AG10803 (cell line): ENCODE measurements at regions not wholly inside any gene's neighbourhood (a gene's known extent, or its start where the extent isn't known, plus 50 kb on each side); places are given as distances from the start of the nearest gene placed in this dataset.

Source experiments
- DNase-seq: peaks from one replicate; pipeline ENCODE4 v3.0.0; 2010; ENCODE audit warnings: low read depth
- H3K4me3 ChIP-seq: 2 replicates; pipeline ENCODE4 v1.5.1; 2011; ENCODE audit warnings: mild to moderate bottlenecking, low read length, control low read depth
- CTCF ChIP-seq: conservative IDR thresholded peaks from 2 replicates; pipeline ENCODE4 v1.5.1; 2011; ENCODE audit warnings: mild to moderate bottlenecking, low read length, control low read depth, inconsistent platforms

GRCh38 chr3:181808053-181808452, 96.3 kb downstream of the SOX2 start:
- no peak for DNase-seq
- no peak for TF ChIP-seq CTCF
- H3K4me3 ChIP-seq: no peak overlapping the region

- DNase-seq: no peak
- H3K4me3 ChIP-seq: no peak overlapping the region
- no peak for TF ChIP-seq CTCF
Observed at GRCh38 chr3:181823716-181824115, 112.0 kb downstream of the SOX2 start.

DNA sequence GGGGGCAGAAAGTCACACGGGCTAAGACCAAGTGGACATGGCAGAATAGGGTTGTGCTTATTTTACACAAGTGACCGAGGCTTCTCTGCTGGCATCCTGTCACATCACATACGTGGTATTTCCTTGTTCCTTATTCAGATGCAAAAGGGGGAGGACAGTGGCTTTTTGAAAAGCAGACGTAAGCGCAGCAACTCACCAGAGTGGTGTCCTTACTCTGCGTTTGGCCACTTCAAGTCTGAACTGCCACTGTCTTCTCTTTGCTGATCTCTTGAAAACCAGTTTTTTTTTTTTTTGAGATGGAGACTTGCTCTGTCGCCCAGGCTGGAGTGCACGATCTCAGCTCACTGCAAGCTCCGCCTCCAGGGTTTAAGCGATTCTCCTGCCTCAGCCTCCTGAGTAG, 113.2 kb downstream of the SOX2 start:
- no peak overlapping the region for H3K4me3 ChIP-seq
- TF ChIP-seq CTCF: no peak
- DNase-seq: no peak

- TF ChIP-seq CTCF: no peak
- no peak for DNase-seq
Observed at GRCh38 chr3:181839039-181839915, 127.6 kb downstream of the SOX2 start.

GRCh38 chr3:181839916-181840297, 128.2 kb downstream of the SOX2 start:
- DNase-seq: no peak
- no peak for TF ChIP-seq CTCF
- H3K4me3 ChIP-seq: no peak overlapping the region

More at GRCh38 chr3:181839039-181839915, 127.6 kb downstream of the SOX2 start:
- H3K4me3 ChIP-seq: no peak overlapping the region

GRCh38 chr3:181844211-181844610, 132.5 kb downstream of the SOX2 start:
- DNase-seq: no peak
- no peak for TF ChIP-seq CTCF
- H3K4me3 ChIP-seq: no peak overlapping the region

GRCh38 chr3:181847276-181847675, 135.6 kb downstream of the SOX2 start:
- TF ChIP-seq CTCF: no peak
- DNase-seq: no peak
- H3K4me3 ChIP-seq: no peak overlapping the region
